ENCODE measurements at regions not wholly inside any gene's neighbourhood (a gene's known extent, or its start where the extent isn't known, plus 50 kb on each side); places are given as distances from the start of the nearest gene placed in this dataset.
"Not testable (repeated sequence)": the region's sequence is repeated elsewhere in the genome, so short reads cannot be mapped to it uniquely, and the experiment has no call there.

GRCh38 chr20:17834804-17835203, 133.8 kb downstream of the SNX5 start:
- DNase-seq = no peak

DNA sequence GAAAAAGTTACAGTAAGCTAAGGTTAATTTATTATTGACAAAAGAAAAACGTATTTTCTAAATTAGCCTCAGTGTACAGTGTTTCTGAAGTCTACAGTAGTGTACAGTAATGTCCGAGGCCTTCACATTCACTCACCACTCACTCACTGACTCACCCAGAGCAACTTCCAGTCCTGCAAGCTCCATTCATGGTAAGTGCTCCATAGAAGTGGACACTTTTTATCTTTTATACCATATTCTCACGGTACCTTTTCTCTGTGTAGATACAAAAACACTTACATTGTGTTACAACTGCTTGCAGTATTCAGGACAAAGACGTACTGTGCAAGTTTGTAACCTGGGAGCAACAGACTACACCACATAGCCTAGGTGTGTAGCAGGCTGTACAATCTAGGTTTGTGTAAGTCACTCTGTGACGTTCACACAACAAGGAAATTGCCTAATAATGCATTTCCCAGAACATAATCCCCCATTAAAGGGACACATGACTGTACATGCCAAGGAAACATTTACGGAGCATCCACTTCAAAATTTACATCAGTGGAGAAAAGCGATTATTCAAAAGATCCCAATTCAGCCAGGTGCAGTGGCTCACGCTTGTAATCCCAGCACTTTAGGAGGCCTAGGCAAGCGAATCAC, 133.4 kb downstream of the BANF2 start:
- DNase-seq = no peak

DNA sequence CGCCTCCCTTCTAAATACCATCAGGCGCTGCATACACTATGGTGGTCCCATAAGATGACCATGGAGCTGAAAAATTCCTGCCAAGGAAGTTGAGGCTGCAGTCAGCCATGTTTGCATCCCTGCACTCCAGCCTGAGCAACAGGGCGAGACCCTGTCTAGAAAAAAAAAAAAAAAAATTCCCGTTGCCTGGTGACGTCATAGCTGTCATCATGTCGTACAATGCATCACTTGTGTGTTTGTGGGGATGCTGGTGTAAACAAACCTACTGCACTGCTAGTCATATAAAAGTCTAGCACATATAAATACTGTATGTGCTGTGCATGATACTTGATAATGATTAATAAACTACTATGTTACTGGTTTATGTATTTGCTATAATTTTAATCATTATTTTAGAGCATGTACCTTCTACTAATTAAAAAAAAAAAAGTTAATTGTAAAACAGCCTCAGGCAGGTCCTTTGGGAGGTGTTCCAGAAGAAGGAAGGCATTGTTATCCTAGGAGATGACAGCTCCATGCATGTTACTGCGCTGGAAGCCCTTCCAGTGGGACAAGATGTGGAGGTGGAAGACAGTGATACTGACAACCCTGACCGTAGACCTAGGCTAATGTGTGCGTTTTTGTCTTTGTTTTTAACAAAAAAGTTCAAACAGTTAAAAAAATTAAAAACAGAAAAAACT, 132.6 kb downstream of the BANF2 start:
- DNase-seq = no peak

- no peak for DNase-seq
Observed at GRCh38 chr20:17828598-17829144, 128.9 kb downstream of the BANF2 start.

DNA sequence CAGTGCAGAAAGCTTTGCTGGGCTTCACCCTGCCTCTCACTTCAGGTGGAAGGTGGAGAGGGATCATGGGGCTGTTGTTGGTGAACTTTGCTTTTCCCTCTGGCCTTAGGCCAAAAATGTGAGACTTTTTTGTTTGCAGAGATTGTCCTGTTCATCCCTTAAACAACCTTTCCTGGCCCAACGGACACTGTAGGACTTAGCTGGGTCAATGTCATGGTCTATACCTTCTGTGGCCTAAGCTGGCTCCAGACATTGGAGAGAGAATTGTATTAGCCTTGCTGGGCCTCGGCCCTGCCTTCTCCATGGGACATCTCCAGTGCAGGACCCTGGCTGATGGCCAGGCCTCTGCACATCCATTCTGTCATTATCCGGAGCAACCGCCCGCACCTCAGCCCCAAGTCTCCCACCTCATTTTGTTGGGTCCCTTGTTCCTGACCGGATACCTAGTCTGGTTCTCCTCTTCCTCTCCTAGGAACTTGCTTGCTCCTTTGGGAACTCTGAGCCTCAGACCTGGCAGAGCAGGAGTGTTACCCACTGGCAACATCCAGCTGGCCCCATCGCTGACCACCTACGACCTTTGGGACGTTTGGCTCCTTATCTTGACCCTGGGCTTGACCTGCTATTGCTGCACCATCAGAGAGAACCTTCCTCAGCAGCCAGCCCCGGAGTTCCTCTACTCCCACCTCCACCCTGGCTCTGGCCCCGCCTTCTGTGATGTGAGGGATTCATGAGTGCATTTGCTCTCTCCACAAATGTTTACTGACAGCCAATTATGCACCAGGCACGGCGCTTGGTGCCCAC, 128.2 kb downstream of the BANF2 start:
- DNase-seq = no peak

GRCh38 chr20:17827079-17827478, 127.3 kb downstream of the BANF2 start:
- DNase-seq = no peak

GRCh38 chr20:17825960-17826843, 126.4 kb downstream of the BANF2 start:
- no peak for DNase-seq

- DNase-seq = no peak
Observed at GRCh38 chr20:17825252-17825959, 125.6 kb downstream of the BANF2 start.

GRCh38 chr20:17824676-17825251, 125.0 kb downstream of the BANF2 start:
- DNase-seq = no peak

DNA sequence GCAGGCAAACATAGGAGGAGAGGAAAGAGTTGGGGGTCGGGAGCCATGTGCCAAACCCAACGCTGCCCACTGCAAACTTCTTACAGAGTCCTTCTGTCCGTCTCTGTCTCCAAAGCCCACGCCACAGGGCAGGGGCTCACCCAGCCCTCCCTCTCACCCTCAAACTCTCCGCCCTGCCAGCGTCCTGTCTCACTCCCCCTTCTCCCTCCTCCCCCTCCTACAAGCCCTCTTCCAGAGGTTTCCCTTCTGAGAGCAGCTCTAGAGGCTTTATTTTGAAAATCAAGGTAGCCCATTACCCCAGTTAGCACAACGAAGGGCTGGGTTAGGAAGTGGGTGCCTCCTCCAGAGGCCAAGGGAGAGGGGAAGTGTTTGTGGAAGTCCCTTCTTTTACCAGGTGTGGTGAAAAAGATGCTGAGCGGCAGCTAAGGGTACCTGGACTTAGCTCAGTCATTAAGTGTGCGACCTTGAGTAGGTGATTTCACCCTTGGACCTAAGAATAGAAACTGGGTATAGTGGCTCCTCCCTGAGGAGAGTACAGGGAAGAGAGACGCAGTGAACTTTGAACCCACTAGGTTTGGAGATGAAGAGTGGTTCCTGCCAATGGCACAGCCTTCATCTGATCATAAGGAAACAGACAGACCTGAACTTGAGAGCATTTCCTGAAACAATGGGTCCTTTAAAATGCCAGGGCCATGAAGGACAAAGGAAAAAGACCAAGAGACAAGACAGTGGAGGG, 123.8 kb downstream of the BANF2 start:
- no peak for DNase-seq

- DNase-seq = no peak
Observed at GRCh38 chr20:17822540-17823408, 123.0 kb downstream of the BANF2 start.

DNA sequence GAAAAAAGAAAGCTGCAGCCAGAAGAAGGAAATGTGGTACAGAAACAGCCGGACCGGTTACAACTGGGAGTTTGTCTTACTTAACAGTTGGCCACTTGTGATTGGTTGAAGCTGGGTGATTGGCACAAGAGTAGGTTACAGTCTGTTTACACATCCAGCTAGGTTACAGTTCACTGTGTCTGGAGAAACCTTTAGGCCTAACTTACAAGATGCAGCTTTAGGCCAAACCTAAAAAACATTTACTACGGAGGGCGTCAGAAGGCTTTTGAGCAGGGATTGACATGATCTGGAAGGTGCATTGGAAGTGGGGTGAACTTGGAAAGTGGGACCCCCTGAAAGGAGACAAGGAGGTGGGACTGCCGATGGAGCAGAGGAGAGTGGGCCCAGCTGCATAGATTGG, 122.3 kb downstream of the BANF2 start:
- DNase-seq = no peak

- not testable (repeated sequence) for DNase-seq
Observed at GRCh38 chr20:17821606-17822005, 121.8 kb downstream of the BANF2 start.

GRCh38 chr20:17819395-17820093, 119.8 kb downstream of the BANF2 start:
- DNase-seq = no peak

DNA sequence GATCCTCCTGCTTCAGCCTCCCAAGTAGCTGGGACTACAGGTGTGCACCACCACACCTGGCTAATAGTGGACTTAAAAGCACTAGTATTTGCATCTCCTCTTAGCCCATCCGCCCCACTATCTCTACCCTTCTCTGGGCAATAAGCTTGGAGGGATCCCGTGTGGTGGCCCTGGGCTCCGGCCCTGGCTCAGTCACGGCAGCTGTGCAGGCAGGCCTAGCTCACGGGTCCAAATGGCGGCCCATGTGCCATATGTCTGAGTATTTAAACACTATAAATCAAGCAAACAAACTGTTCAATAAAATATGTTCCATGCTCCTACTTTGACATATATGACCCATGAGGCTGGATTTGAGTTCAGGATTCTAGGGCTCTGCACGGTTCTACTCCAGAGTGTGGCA, 118.4 kb downstream of the BANF2 start:
- no peak for DNase-seq

- no peak for DNase-seq
Observed at GRCh38 chr20:17816804-17817587, 117.2 kb downstream of the BANF2 start.

DNA sequence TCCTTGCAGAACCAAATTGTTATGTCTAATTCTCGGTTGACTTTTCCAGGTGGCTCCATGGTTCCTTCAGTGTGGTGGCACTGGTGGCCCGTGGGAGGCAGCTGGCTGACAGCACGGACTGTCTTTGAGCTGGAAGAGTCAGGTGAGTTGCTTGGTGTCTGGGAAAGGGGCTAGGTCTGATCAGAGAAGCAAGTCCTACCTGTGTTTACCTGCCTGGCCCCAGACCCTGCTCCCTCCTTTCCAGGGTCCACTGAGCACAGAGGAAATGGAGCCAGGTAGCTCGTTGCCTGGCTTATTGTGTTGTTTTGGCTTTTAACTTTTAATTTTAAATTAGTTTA, 111.8 kb downstream of the BANF2 start:
- no peak for DNase-seq
